ENCODE measurements at regions not wholly inside any gene's neighbourhood (a gene's known extent, or its start where the extent isn't known, plus 50 kb on each side); places are given as distances from the start of the nearest gene placed in this dataset.

DNA sequence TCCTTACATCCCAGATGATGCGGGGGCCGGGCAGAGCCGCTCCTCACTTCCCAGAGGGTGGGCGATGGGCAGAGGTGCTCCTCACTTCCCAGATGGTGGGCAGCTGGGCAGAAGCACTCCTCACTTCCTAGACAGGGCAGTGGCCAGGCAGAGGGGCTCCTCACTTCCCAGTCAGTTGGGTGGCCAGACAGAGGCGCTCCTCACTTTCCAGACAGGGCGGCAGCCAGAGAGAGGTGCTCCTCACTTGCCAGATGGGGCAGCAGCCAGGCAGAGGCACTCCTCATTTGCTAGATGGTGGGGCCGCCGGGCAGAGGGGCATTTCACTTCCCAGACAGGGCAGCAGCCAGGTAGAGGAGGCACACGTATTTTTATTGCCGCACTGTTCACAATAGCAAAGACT lies 622.0 kb upstream of the KCNMB2 start:
- H3K36me3 Mint-ChIP-seq (ENCODE audit: low read depth): no peaks in the 10 kb centered on the region
- no peak for DNase-seq
- H3K36me3 ChIP-seq (ENCODE audit: insufficient read depth, low read length): no peaks in the 10 kb centered on the region
- intact Hi-C loops (cut with DNase I, micrococcal nuclease): no loop called here
- no peak overlapping the region for H3K27ac ChIP-seq (ENCODE audit: low read depth in 1 of 2, low read length in 2 of 2)
- POLR2A ChIA-PET: no interaction called here
- H3K27me3 ChIP-seq (ENCODE audit: control insufficient read depth in 1 of 2, insufficient read depth in 2 of 2, low read length in 2 of 2): no peaks in the 10 kb centered on the region
- H3K4me3 ChIP-seq (ENCODE audit: low read length): no peak overlapping the region
- no peak for TF ChIP-seq CTCF (IDR thresholded peaks at IDR 0.05)
- H3K4me1 ChIP-seq (ENCODE audit: insufficient read depth, low read length): no peaks in the 10 kb centered on the region
- no peaks in the 10 kb centered on the region for H3K27me3 Mint-ChIP-seq
- H3K4me3 Mint-ChIP-seq: no peak overlapping the region
- CTCF ChIA-PET: no interaction called here
- H3K27ac Mint-ChIP-seq: no peak overlapping the region
- peaks cover 6% of the 10 kb centered on the region for H3K9me3 Mint-ChIP-seq
- ATAC-seq (ENCODE audit: poor library complexity): no peak
- no peaks in the 10 kb centered on the region for H3K4me1 Mint-ChIP-seq (ENCODE audit: low read depth)
- peaks cover 0 to 14% of the 10 kb centered on the region in 2 experiments for H3K9me3 ChIP-seq (ENCODE audit: control insufficient read depth in 1 of 2, insufficient read depth in 1 of 2, low read length in 2 of 2)

DNA sequence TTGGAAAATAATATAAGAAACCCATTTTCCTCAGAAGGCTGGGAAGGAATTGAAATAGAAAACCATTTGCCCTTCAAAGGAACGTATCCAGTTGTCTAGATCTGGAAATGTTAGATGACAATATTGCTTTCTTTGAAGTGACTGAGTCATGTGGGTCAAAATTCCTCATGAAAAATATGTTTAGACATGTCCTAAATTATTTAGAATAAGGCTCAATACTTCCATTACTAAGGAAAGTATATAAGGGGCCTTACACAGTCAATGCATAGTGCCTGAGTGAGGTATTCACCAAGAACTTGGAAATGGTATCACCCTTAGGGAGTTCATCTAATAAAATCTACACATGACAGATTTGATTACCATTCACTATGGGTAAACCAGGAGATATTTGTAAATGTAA lies 619.8 kb upstream of the KCNMB2 start:
- Histone ChIP-seq H3K36me3 (ENCODE audit: insufficient read depth, low read length) (no peaks in the 10 kb centered on the region), H3K4me3 (ENCODE audit: low read length) (no peak overlapping the region), H3K27me3 (ENCODE audit: control insufficient read depth in 1 of 2, insufficient read depth in 2 of 2, low read length in 2 of 2) (no peaks in the 10 kb centered on the region), H3K9me3 (ENCODE audit: control insufficient read depth in 1 of 2, insufficient read depth in 1 of 2, low read length in 2 of 2) (peaks cover 0 to 14% of the 10 kb centered on the region in 2 experiments), H3K27ac (ENCODE audit: low read depth in 1 of 2, low read length in 2 of 2) (no peak overlapping the region), H3K4me1 (ENCODE audit: insufficient read depth, low read length) (no peaks in the 10 kb centered on the region)
- POLR2A ChIA-PET: no interaction called here
- no peaks in the 10 kb centered on the region for H3K4me1 Mint-ChIP-seq (ENCODE audit: low read depth)
- TF ChIP-seq CTCF (IDR thresholded peaks at IDR 0.05): no peak
- H3K27me3 Mint-ChIP-seq: no peaks in the 10 kb centered on the region
- no peaks in the 10 kb centered on the region for H3K36me3 Mint-ChIP-seq (ENCODE audit: low read depth)
- H3K4me3 Mint-ChIP-seq: no peak overlapping the region
- CTCF ChIA-PET: interaction anchor here (0.6 kb wide), 1 partner anchor 44 kb away, joined by 3 read pairs; no protein-coding TSS in a partner anchor
- no peaks in the 10 kb centered on the region for H3K9me3 Mint-ChIP-seq
- intact Hi-C loops (cut with DNase I, micrococcal nuclease): no loop called here
- no peak overlapping the region for H3K27ac Mint-ChIP-seq
- ATAC-seq (ENCODE audit: poor library complexity) (no peak), DNase-seq (no peak)

DNA sequence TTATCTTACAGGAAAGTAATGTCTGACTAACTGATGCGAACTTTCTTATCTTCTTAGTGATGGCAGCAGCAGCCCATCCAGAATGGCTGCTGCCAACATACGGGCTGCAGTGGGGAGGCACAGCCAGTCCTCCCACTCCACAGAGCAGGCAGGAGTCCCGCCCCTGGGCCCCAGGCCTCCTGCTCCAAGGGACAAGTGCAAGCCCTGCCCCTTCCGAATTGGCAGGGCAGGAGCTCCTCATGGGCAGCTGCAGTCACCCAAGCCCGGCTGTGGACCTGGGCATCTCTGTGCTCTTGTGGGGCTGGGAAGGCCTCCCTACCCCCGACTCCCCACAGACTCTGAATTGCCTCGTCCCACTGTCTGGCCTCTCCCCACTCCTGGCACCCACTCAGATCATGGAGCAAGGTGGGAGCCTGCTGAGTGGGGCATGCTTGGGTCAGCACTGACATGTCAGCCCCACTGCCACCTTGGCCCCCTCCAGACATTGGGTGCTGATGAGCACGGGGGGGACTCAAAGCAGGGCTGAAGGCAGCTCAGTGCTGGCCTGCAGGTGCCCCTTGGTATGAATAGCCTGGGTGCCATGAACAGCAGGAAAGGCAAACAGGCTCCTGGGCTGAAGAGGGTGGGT lies 618.9 kb upstream of the KCNMB2 start:
- no peaks in the 10 kb centered on the region for H3K36me3 ChIP-seq (ENCODE audit: insufficient read depth, low read length)
- Mint-ChIP-seq H3K4me1 (ENCODE audit: low read depth) (no peaks in the 10 kb centered on the region), H3K36me3 (ENCODE audit: low read depth) (no peaks in the 10 kb centered on the region), H3K4me3 (no peak overlapping the region), H3K9me3 (no peaks in the 10 kb centered on the region), H3K27ac (no peak overlapping the region), H3K27me3 (no peaks in the 10 kb centered on the region)
- H3K9me3 ChIP-seq (ENCODE audit: control insufficient read depth in 1 of 2, insufficient read depth in 1 of 2, low read length in 2 of 2): peaks cover 0 to 14% of the 10 kb centered on the region in 2 experiments
- DNase-seq (peak in 1 of 14 experiments; percentile 6), ATAC-seq (ENCODE audit: poor library complexity) (no peak)
- no peak for TF ChIP-seq CTCF (IDR thresholded peaks at IDR 0.05)
- intact Hi-C loops (cut with DNase I, micrococcal nuclease): no loop called here
- H3K4me1 ChIP-seq (ENCODE audit: insufficient read depth, low read length): no peaks in the 10 kb centered on the region
- H3K27ac ChIP-seq (ENCODE audit: low read depth in 1 of 2, low read length in 2 of 2): no peak overlapping the region
- H3K4me3 ChIP-seq (ENCODE audit: low read length): no peak overlapping the region
- no peaks in the 10 kb centered on the region for H3K27me3 ChIP-seq (ENCODE audit: control insufficient read depth in 1 of 2, insufficient read depth in 2 of 2, low read length in 2 of 2)
- ChIA-PET POLR2A (no interaction called here), CTCF (interaction anchor here (1.3 kb wide), 1 partner anchor 29 kb away, joined by 3 read pairs; no protein-coding TSS in a partner anchor)
